Subcutaneous abdominal adipose tissue (tissue), 5 donors: ENCODE measurements at regions not wholly inside any gene's neighbourhood (a gene's known extent, or its start where the extent isn't known, plus 50 kb on each side); places are given as distances from the start of the nearest gene placed in this dataset.

ENCODE experiments used
- H3K27ac ChIP-seq: one replicate; pipeline ENCODE4 v1.7.0; 2013; ENCODE audit warnings: low read depth, mild to moderate bottlenecking, inconsistent platforms, low read length, moderate library complexity
- H3K27me3 ChIP-seq, 5 donors: one replicate each; pipeline ENCODE4 v1.7.0; 2013; ENCODE audit warnings: low read length in 5 of 5, inconsistent platforms in 1 of 5; ENCODE audit not compliant: control insufficient read depth in 5 of 5, insufficient read depth in 4 of 5
- H3K36me3 ChIP-seq, 5 donors: one replicate each; pipeline ENCODE4 v1.7.0; 2013; ENCODE audit warnings: low read length in 5 of 5; ENCODE audit not compliant: control insufficient read depth in 5 of 5, insufficient read depth in 5 of 5
- H3K4me1 ChIP-seq, 5 donors: one replicate each; pipeline ENCODE4 v1.7.0; 2013; ENCODE audit warnings: low read length in 5 of 5, mild to moderate bottlenecking in 3 of 5, moderate library complexity in 1 of 5; ENCODE audit not compliant: control insufficient read depth in 5 of 5, insufficient read depth in 5 of 5
- H3K4me3 ChIP-seq, 5 donors: one replicate each; pipeline ENCODE4 v1.7.0; 2013; ENCODE audit warnings: low read length in 5 of 5, low read depth in 1 of 5
- H3K9ac ChIP-seq, 5 donors: one replicate each; pipeline ENCODE4 v1.7.0; 2013; ENCODE audit warnings: low read length in 5 of 5, mild to moderate bottlenecking in 4 of 5, moderate library complexity in 3 of 5
- H3K9me3 ChIP-seq, 5 donors: one replicate each; pipeline ENCODE4 v1.7.0; 2013; ENCODE audit warnings: low read length in 5 of 5; ENCODE audit not compliant: control insufficient read depth in 5 of 5
- donor health status: healthy.
- donor health status: healthy.
- donor health status: healthy.
- donor health status: healthy.
- donor health status: healthy.

DNA sequence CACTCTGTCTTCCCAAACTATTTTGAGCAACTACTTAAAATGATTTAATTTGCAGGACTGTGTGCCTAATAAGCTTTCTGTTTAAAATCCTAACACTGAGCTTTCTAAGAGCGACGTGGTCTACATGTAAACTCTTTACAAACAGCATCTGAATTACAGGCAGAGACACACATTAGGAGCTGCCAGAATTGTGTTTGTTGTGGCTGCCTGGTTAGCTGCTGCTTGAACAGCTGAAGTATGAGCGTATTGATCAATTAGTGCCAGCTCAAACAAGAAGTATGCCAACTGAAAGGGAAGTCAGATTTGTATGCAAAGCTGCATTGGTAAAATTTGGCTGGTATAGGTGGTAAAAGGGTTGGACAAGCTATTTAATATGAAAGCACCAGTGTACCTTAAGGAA lies 384.4 kb downstream of the PCDH7 start:
- Histone ChIP-seq H3K4me1 (no peaks in the 10 kb centered on the region), H3K27me3 (no peaks in the 10 kb centered on the region), H3K9me3 (no peaks in the 10 kb centered on the region), H3K4me3 (no peak overlapping the region), H3K9ac (no peak overlapping the region), H3K36me3 (no peaks in the 10 kb centered on the region), H3K27ac (no peak overlapping the region)

DNA sequence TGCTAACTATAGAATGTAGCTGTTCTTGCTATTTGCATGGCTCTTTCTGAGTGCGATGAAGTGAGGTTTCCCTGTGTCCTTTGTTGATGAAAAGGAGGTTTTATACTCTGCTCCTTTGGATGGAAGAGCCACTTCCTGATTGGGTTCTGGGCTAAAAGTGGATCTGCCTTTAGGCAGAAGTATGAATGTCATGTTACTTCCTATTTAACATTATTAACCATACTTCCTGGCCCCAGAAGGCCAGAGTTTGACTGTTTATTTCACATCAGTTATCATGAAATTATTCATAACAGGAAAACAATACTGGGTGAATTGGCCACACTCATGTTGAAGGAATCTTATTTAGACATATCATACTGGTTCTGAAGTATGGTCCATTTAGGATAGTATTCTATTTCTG lies 386.2 kb downstream of the PCDH7 start:
- no peak overlapping the region for H3K4me3 ChIP-seq
- no peak overlapping the region for H3K27ac ChIP-seq
- no peaks in the 10 kb centered on the region for H3K36me3 ChIP-seq
- H3K9me3 ChIP-seq, result no peaks in the 10 kb centered on the region
- no peaks in the 10 kb centered on the region for H3K4me1 ChIP-seq
- H3K27me3 ChIP-seq, result no peaks in the 10 kb centered on the region
- no peak overlapping the region for H3K9ac ChIP-seq

DNA sequence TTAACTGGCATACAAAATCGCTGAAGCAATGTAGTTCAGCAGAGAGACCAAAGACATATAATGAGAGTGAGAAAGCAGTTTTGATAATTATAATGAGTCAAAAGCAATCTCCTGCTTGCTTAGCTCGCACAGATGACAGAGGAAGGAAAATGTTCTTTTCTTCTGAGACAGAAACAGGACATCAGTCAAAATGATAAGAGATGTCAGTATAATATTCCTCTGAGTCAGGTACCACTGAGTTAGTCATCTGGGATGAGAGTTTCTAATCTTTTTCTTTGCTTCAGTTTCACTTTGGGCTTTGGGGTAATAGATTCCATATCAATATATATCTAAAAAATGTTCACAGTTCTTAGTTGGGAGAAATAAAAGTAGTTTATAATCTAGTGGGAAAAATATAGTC lies 387.2 kb downstream of the PCDH7 start:
- Histone ChIP-seq H3K9ac (no peak overlapping the region), H3K27ac (no peak overlapping the region), H3K27me3 (no peaks in the 10 kb centered on the region), H3K4me3 (no peak overlapping the region), H3K4me1 (no peaks in the 10 kb centered on the region), H3K9me3 (no peaks in the 10 kb centered on the region), H3K36me3 (no peaks in the 10 kb centered on the region)

DNA sequence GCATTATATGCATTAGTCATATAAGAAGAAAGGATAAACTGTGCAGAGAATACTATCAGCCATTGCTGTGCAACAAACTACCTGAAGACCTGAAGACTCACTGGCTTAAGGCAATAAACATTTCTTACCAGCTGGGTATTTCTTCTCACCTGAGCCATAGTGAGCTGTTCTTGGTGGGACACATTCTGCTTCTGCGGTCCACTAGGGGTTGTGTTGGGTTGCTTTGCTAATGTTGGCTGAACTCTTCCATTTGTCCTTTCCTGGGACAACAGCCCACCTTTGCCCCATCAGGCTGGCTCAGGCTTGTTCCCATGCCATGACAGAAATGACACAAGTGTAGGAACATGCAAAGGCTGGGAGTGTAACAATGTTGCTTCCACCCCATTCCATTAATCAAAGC lies 388.6 kb downstream of the PCDH7 start:
- no peaks in the 10 kb centered on the region for H3K36me3 ChIP-seq

DNA sequence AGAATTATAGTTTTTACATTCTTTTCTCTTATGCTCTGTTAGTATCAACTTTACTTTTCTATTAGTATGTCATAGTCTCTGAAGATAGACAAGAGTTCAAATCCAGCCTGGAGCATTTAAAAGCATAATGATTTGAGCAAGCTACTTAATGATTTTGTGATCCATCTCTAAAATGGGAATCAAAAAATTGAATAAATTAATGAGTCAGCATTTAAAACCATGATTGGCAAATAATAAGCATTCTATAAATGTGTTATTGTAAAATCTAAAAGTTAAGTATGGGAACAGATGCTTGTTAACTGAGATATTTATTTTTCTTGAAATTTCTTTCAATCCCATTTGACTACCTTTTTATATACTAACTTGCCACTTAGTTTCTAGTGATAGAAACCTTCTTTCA lies 391.6 kb downstream of the PCDH7 start:
- H3K36me3 ChIP-seq, result no peaks in the 10 kb centered on the region
- no peaks in the 10 kb centered on the region for H3K9me3 ChIP-seq
- no peaks in the 10 kb centered on the region for H3K4me1 ChIP-seq
- no peak overlapping the region for H3K4me3 ChIP-seq
- H3K27me3 ChIP-seq, result no peaks in the 10 kb centered on the region
- no peak overlapping the region for H3K27ac ChIP-seq
- no peak overlapping the region for H3K9ac ChIP-seq

More for the DNA sequence above, 388.6 kb downstream of the PCDH7 start:
- Histone ChIP-seq H3K4me1 (no peaks in the 10 kb centered on the region), H3K9me3 (no peaks in the 10 kb centered on the region), H3K27ac (no peak overlapping the region), H3K4me3 (no peak overlapping the region), H3K9ac (no peak overlapping the region), H3K27me3 (no peaks in the 10 kb centered on the region)

DNA sequence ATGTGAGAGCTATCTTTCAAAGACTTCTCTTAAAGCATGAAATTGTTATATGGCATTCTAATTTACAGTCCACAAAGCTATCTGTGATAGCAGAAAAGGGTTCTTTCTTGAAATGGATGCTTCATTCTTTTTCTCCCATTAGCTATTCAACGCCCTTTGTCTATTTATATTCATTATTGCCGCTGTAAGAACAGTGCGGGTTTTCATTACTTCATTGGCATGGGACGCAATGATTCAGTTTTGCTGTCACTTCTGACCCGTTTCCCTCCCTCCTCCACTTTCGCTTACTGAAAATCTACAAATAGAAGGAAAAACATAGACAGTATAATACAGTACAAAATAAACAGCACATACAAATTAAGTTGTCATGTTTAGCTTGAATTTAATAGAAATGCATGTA lies 394.6 kb downstream of the PCDH7 start:
- no peaks in the 10 kb centered on the region for H3K9me3 ChIP-seq
- no peaks in the 10 kb centered on the region for H3K27me3 ChIP-seq
- H3K4me3 ChIP-seq, result no peak overlapping the region
- no peak overlapping the region for H3K27ac ChIP-seq
- no peaks in the 10 kb centered on the region for H3K36me3 ChIP-seq
- no peaks in the 10 kb centered on the region for H3K4me1 ChIP-seq
- H3K9ac ChIP-seq, result no peak overlapping the region

DNA sequence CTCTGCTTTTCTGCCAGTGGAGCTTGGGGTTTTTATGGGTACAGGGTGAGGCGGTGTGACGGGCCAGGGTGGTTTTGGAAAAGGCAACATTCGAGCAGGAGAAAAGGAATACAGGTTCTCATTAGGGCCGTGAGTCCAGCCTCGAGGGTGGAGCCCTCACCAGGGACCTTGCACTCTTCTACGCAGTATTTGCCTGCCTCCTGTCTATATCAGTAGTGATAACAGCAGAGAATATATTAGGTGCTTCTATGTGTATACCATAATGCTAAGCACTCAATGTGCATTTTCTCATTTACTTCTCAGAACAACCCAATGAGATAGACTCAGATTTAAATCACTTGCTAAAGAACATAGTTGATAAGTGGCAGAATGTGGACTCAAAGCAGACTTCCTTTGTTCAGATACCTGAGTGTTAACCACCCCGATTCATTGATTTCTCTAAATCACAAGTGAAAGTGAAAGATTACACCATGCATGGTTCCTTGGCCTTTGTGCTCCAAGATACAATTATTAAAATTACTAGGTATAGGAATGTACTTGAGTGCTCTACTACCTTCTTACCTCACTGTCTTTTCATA lies 403.9 kb downstream of the PCDH7 start:
- H3K36me3 ChIP-seq, result no peaks in the 10 kb centered on the region
- H3K9ac ChIP-seq, result no peak overlapping the region
- no peaks in the 10 kb centered on the region for H3K27me3 ChIP-seq
- H3K4me3 ChIP-seq, result no peak overlapping the region
- H3K4me1 ChIP-seq, result no peaks in the 10 kb centered on the region
- no peak overlapping the region for H3K27ac ChIP-seq
- no peaks in the 10 kb centered on the region for H3K9me3 ChIP-seq

DNA sequence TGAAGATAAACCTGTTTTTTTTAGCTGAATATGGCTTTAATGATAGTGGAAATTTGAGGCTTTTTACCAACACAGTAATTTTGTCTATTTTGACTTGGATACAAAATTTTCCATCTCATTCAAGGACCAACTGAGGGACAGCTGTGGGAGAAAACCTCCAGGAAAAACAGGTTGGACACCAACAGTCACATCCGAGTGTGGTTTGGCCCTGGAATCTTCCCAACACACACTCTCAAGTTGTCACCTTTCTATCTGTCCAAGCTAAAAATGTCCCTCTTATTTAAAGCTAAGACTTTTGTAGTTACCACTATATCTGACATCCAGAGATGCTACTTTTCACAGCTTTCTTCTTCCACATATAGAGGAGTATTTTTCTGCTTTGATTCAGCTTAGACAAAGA lies 404.9 kb downstream of the PCDH7 start:
- Histone ChIP-seq H3K9me3 (no peaks in the 10 kb centered on the region), H3K36me3 (no peaks in the 10 kb centered on the region), H3K9ac (no peak overlapping the region), H3K27ac (no peak overlapping the region), H3K27me3 (no peaks in the 10 kb centered on the region), H3K4me1 (no peaks in the 10 kb centered on the region), H3K4me3 (no peak overlapping the region)

DNA sequence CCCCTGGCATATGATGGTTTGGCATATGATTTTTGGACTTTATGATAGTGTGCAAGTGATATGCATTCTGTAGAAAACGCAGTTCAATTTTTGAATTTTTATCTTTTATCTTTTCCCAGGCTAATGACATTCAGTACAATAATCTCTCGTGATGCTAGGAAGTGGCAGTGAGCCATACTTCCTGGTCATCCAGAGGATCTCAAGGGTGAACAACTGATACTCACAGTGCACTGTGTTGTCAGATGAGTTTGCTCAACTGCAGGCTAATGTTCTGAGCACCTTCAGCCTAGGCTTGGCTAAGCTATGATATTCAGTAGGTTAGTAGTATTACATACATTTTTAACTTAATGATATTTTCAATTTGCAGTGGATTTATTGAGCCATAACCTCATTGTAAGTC lies 405.3 kb downstream of the PCDH7 start:
- Histone ChIP-seq H3K27ac (no peak overlapping the region), H3K27me3 (no peaks in the 10 kb centered on the region), H3K36me3 (no peaks in the 10 kb centered on the region), H3K9me3 (no peaks in the 10 kb centered on the region), H3K4me3 (no peak overlapping the region), H3K4me1 (no peaks in the 10 kb centered on the region), H3K9ac (no peak overlapping the region)

DNA sequence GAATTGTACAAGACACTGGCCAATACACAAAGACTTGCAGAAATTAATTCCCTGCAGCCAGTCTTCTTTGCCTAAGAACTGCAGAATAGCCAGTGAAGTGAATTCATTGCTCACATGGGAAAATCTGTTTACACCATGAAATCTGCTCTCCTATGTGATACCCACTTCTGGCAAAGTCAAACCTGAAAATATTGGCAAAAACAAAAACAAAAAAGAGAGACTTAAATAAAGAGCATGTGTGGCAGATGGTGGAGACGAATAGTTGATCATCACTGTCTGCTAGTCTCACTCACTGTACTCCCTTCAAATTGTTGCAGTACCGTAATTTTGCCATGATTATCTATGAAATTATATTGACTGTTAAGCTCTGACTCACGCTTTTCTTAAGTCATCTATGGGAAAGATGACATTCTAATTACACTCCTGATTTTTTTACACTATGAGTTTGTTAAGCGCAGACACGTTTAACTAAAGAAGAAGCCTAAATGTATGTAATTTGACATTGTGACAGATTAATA lies 406.8 kb downstream of the PCDH7 start:
- no peaks in the 10 kb centered on the region for H3K4me1 ChIP-seq
- no peak overlapping the region for H3K4me3 ChIP-seq
- H3K36me3 ChIP-seq, result no peaks in the 10 kb centered on the region
- H3K27ac ChIP-seq, result no peak overlapping the region
- H3K27me3 ChIP-seq, result no peaks in the 10 kb centered on the region
- no peak overlapping the region for H3K9ac ChIP-seq
- H3K9me3 ChIP-seq, result no peaks in the 10 kb centered on the region

DNA sequence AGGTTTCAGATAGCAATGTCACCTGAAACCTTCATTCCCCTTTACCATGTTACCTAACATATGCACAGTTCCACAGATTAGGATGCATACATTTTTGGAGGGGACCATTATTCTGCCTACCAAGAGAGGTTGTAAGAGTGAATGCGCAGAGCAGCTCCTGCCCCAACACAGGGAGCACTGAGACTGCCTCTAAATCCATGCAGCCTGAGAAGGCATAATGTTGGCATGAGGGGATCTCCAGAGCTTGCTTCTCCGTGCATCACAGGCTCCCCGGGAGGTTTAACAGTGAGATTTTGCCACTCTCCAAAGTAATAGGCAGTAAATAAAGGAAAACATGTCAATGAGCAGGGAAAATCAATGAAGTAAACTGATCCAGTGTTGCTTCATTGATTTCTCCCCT lies 410.8 kb downstream of the PCDH7 start:
- H3K4me1 ChIP-seq, result no peaks in the 10 kb centered on the region
- H3K36me3 ChIP-seq, result no peaks in the 10 kb centered on the region
- no peak overlapping the region for H3K9ac ChIP-seq
- no peak overlapping the region for H3K27ac ChIP-seq
- H3K4me3 ChIP-seq, result no peak overlapping the region
- H3K27me3 ChIP-seq, result no peaks in the 10 kb centered on the region
- H3K9me3 ChIP-seq, result no peaks in the 10 kb centered on the region
